ENCODE measurements at regions not wholly inside any gene's neighbourhood (a gene's known extent, or its start where the extent isn't known, plus 50 kb on each side); places are given as distances from the start of the nearest gene placed in this dataset.

GRCh38 chr15:98146031-98146820, 185.7 kb downstream of the ARRDC4 start:
- DNase-seq = no peak

GRCh38 chr15:98147415-98147814, 186.9 kb downstream of the ARRDC4 start:
- no peak for DNase-seq

- DNase-seq = no peak
These were observed 189.6 kb downstream of the ARRDC4 start for GRCh38 chr15:98150084-98150483.

GRCh38 chr15:98150536-98150935, 190.0 kb downstream of the ARRDC4 start:
- no peak for DNase-seq

- no peak for DNase-seq
These were observed 190.6 kb downstream of the ARRDC4 start for GRCh38 chr15:98151096-98151495.

- no peak for DNase-seq
These were observed 191.7 kb downstream of the ARRDC4 start for GRCh38 chr15:98152156-98152555.

- DNase-seq = peak; percentile 89
These were observed 194.4 kb downstream of the ARRDC4 start for GRCh38 chr15:98154863-98155262.

- no peak for DNase-seq
These were observed 194.9 kb downstream of the ARRDC4 start for GRCh38 chr15:98155356-98155755.

GRCh38 chr15:98160236-98160635, 199.7 kb downstream of the ARRDC4 start:
- no peak for DNase-seq

- DNase-seq = no peak
These were observed 203.0 kb downstream of the ARRDC4 start for GRCh38 chr15:98163319-98164045.

GRCh38 chr15:98164571-98164970, 204.1 kb downstream of the ARRDC4 start:
- no peak for DNase-seq

- DNase-seq = no peak
These were observed 204.5 kb downstream of the ARRDC4 start for GRCh38 chr15:98164986-98165385.

GRCh38 chr15:98167722-98168268, 207.3 kb downstream of the ARRDC4 start:
- no peak for DNase-seq

- no peak for DNase-seq
These were observed 209.0 kb downstream of the ARRDC4 start for GRCh38 chr15:98169551-98169950.

- no peak for DNase-seq
These were observed 213.8 kb downstream of the ARRDC4 start for GRCh38 chr15:98174286-98174685.

- no peak for DNase-seq
These were observed 214.3 kb downstream of the ARRDC4 start for GRCh38 chr15:98174841-98175240.

- DNase-seq = peak; percentile 32
These were observed 217.6 kb downstream of the ARRDC4 start for GRCh38 chr15:98177966-98178592.

GRCh38 chr15:98178861-98179260, 218.4 kb downstream of the ARRDC4 start:
- no peak for DNase-seq

- no peak for DNase-seq
These were observed 227.0 kb downstream of the ARRDC4 start for GRCh38 chr15:98187549-98187948.

GRCh38 chr15:98190914-98191313, 230.4 kb downstream of the ARRDC4 start:
- no peak for DNase-seq

- DNase-seq = no peak
These were observed 235.3 kb downstream of the ARRDC4 start for GRCh38 chr15:98195796-98196195.

GRCh38 chr15:98196371-98196770, 235.9 kb downstream of the ARRDC4 start:
- no peak for DNase-seq

- DNase-seq = no peak
These were observed 241.8 kb downstream of the ARRDC4 start for GRCh38 chr15:98202256-98202655.

Data from T1000 (cell line).